ENCODE measurements at regions not wholly inside any gene's neighbourhood (a gene's known extent, or its start where the extent isn't known, plus 50 kb on each side); places are given as distances from the start of the nearest gene placed in this dataset.

DNA sequence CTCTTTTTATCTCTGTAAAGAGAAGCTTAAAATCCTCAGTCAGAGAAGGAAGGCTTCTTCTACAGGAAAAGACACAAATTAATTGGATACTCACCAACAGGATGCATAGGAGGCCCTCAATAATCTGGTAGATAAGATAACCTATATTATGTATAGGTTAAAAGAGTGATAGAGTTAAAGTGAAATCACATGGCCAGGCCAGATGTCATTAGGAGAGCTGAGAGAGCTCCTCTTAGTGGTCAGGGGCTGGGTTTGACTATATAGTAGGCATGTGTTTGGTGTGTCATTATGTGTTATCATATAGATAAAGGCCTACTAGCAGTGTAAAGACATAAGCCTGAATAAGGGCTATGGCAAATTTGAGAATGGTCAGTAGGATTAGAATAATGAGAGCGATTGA, 479.3 kb downstream of the EPHA3 start (continued):
- no peak for TF ChIP-seq SOX13 (IDR thresholded peaks at IDR 0.05)
- no peak for TF ChIP-seq SOX13 (CRISPR knock-in tag; conservative IDR thresholded peaks at IDR 0.05 in 1 of 2, IDR thresholded peaks at IDR 0.05 in 1 of 2)
- no peak for TF ChIP-seq RELA (CRISPR knock-in tag; IDR thresholded peaks at IDR 0.05)
- no peak for TF ChIP-seq CBX1 (IDR thresholded peaks at IDR 0.05; ENCODE audit: low read depth)

DNA sequence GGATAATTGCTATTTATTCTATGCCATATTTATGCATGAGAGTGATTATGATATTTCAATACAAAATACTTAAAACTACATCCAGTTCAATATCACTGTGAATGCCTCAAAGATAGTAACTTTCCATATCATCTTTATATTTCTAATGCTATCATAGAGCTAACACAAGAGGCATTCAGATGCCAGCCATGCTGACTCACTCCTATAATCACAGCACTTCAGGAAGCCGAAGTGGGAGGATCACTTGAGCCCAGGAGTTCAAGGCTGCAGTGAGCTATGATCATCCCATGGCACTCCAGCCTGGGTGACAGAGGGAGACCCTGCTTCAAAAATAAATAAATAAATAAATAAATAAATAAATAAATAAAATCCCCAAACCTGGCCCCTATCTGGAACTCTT, 498.7 kb downstream of the EPHA3 start:
- no peak for ATAC-seq
- Histone ChIP-seq H3K27me3 (ENCODE audit: control insufficient read depth in 1 of 2, insufficient read depth in 2 of 2, low read length in 2 of 2) (no peaks in the 10 kb centered on the region), H3K36me3 (replicated peaks in 1 of 2; ENCODE audit: control insufficient read depth in 1 of 2, insufficient read depth in 2 of 2, low read length in 2 of 2) (no peaks in the 10 kb centered on the region), H2AFZ (ENCODE audit: low read length) (no peak overlapping the region), H3K9me3 (ENCODE audit: low read length) (no peaks in the 10 kb centered on the region), H3K4me2 (ENCODE audit: low read depth, low read length) (no peak overlapping the region), H3K79me2 (ENCODE audit: insufficient read depth, low read length) (no peaks in the 10 kb centered on the region), H3K9ac (ENCODE audit: insufficient read depth, low read depth, low read length) (no peak overlapping the region), H3K4me1 (ENCODE audit: insufficient read depth, low read length) (no peaks in the 10 kb centered on the region), H4K20me1 (ENCODE audit: insufficient read depth, low read length) (no peaks in the 10 kb centered on the region), H3K4me3 (replicated peaks in 1 of 3; ENCODE audit: insufficient read depth in 1 of 3, low read depth in 2 of 3, low read length in 3 of 3) (no peak overlapping the region), H3K27ac (ENCODE audit: extremely low read length, insufficient read depth, low read length) (no peak overlapping the region)
- intact Hi-C loops (cut with micrococcal nuclease; ENCODE audit: unreplicated experiment) (no loop called here), in situ Hi-C loops (cut with HindIII; ENCODE audit: extremely low pct_ligation_motif_present, low pct_unique_long_range_greater_than_20kb) (no loop called here)
- FAIRE-seq = no peak
- POLR2A ChIA-PET = no interaction called here
- TF ChIP-seq ZNF777 (CRISPR knock-in tag; IDR thresholded peaks at IDR 0.05) = no peak
- TF ChIP-seq MTA3 (CRISPR knock-in tag; IDR thresholded peaks at IDR 0.05) = no peak
- TF ChIP-seq ZIK1 (CRISPR knock-in tag; IDR thresholded peaks at IDR 0.05; ENCODE audit: borderline replicate concordance, low read depth) = no peak
- peak; percentile 44 for TF ChIP-seq FOSL2 (CRISPR knock-in tag; IDR thresholded peaks at IDR 0.05)
- peak; percentile 17 for DNase-seq (ENCODE audit: low spot score)
- no TSS peak for BruUV-seq (replicated peaks)
- CTCF ChIA-PET (ENCODE audit: low intra/inter-chr PET ratio, low total read pairs) = no interaction called here
- 0% methylated on average over 1 of the region's 1 CpG for WGBS (ENCODE audit: low lambda C conversion rate)

DNA sequence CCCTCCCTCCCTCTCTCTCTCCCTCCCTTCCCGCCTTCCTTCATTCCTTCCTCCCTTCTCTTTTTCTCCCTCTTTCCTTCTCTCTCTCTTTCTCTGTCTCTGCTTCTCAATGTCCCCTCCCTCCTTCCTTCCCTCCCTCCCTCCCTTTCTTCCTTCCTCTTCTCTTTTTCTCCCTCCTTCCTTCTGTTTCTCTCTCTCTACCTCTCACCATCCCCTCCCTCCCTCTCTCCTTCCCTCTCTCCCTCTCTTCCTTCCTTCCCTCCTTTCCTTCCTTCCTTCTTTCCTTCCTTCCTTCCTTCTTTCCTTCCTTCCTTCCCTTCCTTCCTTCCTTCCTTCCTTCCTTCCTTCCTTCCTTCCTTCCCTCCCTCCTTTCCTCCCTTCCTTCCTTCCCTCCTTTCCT, 504.6 kb downstream of the EPHA3 start:
- no peak overlapping the region for H3K4me3 ChIP-seq (replicated peaks in 1 of 3; ENCODE audit: insufficient read depth in 1 of 3, low read depth in 2 of 3, low read length in 3 of 3)
- H3K79me2 ChIP-seq (ENCODE audit: insufficient read depth, low read length) = no peaks in the 10 kb centered on the region
- in situ Hi-C loops (cut with HindIII; ENCODE audit: extremely low pct_ligation_motif_present, low pct_unique_long_range_greater_than_20kb) = no loop called here
- 9% methylated on average over 1 of the region's 1 CpG for WGBS (ENCODE audit: low lambda C conversion rate)
- ChIA-PET POLR2A (no interaction called here), CTCF (ENCODE audit: low intra/inter-chr PET ratio, low total read pairs) (no interaction called here)
- no peak for FAIRE-seq
- H4K20me1 ChIP-seq (ENCODE audit: insufficient read depth, low read length) = no peaks in the 10 kb centered on the region
- no peaks in the 10 kb centered on the region for H3K9me3 ChIP-seq (ENCODE audit: low read length)
- TF ChIP-seq ZNF788 (CRISPR knock-in tag; IDR thresholded peaks at IDR 0.05; ENCODE audit: borderline replicate concordance) = no peak
- no peak for TF ChIP-seq TCF7L2 (IDR thresholded peaks at IDR 0.05; ENCODE audit: low read depth, low read length)
- no peak overlapping the region for H3K9ac ChIP-seq (ENCODE audit: insufficient read depth, low read depth, low read length)
- BruUV-seq (replicated peaks) = no TSS peak
- ATAC-seq = no peak
- no peak for DNase-seq (ENCODE audit: low spot score)
- H3K4me2 ChIP-seq (ENCODE audit: low read depth, low read length) = no peak overlapping the region
- H3K27me3 ChIP-seq (ENCODE audit: control insufficient read depth in 1 of 2, insufficient read depth in 2 of 2, low read length in 2 of 2) = no peaks in the 10 kb centered on the region
- intact Hi-C loops (cut with micrococcal nuclease; ENCODE audit: unreplicated experiment) = no loop called here
- no peaks in the 10 kb centered on the region for H3K4me1 ChIP-seq (ENCODE audit: insufficient read depth, low read length)
- H3K36me3 ChIP-seq (replicated peaks in 1 of 2; ENCODE audit: control insufficient read depth in 1 of 2, insufficient read depth in 2 of 2, low read length in 2 of 2) = no peaks in the 10 kb centered on the region
- no peak overlapping the region for H3K27ac ChIP-seq (ENCODE audit: extremely low read length, insufficient read depth, low read length)
- H2AFZ ChIP-seq (ENCODE audit: low read length) = no peak overlapping the region

Measured in HepG2 (cell line).